Fibroblast of lung (primary cell): ENCODE measurements at regions not wholly inside any gene's neighbourhood (a gene's known extent, or its start where the extent isn't known, plus 50 kb on each side); places are given as distances from the start of the nearest gene placed in this dataset.

ENCODE experiments used
- CTCF ChIP-seq, 2 donors: IDR thresholded peaks in 1 of 2; conservative IDR thresholded peaks in 1 of 2; 1 replicate in 1 of 2; 2 replicates in 1 of 2; pipeline ENCODE4 v1.5.1; 2011 to 2012; ENCODE audit warnings: low read length in 2 of 2, control low read depth in 1 of 2, inconsistent platforms in 1 of 2, low read depth in 1 of 2, mild to moderate bottlenecking in 1 of 2
- EZH2 ChIP-seq: IDR thresholded peaks from 2 replicates; pipeline ENCODE4 v1.5.1; 2012; ENCODE audit warnings: low read length, control low read depth, mild to moderate bottlenecking; ENCODE audit errors: missing control alignments

- no peak for TF ChIP-seq CTCF (conservative IDR thresholded peaks at IDR 0.05 in 1 of 2, IDR thresholded peaks at IDR 0.05 in 1 of 2; ENCODE audit: low read depth in 1 of 2, low read length in 2 of 2)
- TF ChIP-seq EZH2: no peak
These were observed 164.9 kb downstream of the MIAT start for GRCh38 chr22:26822313-26822712.
